GM23338 (cell line): ENCODE measurements at regions not wholly inside any gene's neighbourhood (a gene's known extent, or its start where the extent isn't known, plus 50 kb on each side); places are given as distances from the start of the nearest gene placed in this dataset.

ENCODE experiments used
- CTCF ChIP-seq, 2 experiments: fragments of 200-600 bp in 1 of 2; sonication (generic) in 1 of 2; conservative IDR thresholded peaks; 2 replicates each; pipeline versions ENCODE4 v1.5.1 to v1.6.1; 2016 to 2017; ENCODE audit warnings: antibody characterized with exemption in 2 of 2, low read depth in 2 of 2, mild to moderate bottlenecking in 2 of 2, moderate library complexity in 1 of 2
- EZH2 ChIP-seq: fragments of 200-600 bp; sonication (generic); IDR thresholded peaks from one replicate; pipeline ENCODE4 v1.8.0; 2017; ENCODE audit warnings: antibody characterized with exemption, mild to moderate bottlenecking, low read depth; ENCODE audit not compliant: unreplicated experiment
- POLR2AphosphoS5 ChIP-seq: IDR thresholded peaks from 2 replicates; pipeline ENCODE4 v1.6.1; 2016; ENCODE audit warnings: antibody characterized with exemption, low read depth
- STAT1 ChIP-seq: IDR thresholded peaks from one replicate; pipeline ENCODE4 v1.6.1; 2016; ENCODE audit warnings: antibody characterized with exemption; ENCODE audit not compliant: unreplicated experiment

- TF ChIP-seq EZH2 (no peak), STAT1 (no peak), CTCF (conservative IDR thresholded peaks at IDR 0.05; ENCODE audit: low read depth in 2 of 2) (no peak), POLR2AphosphoS5 (no peak)
Measured at GRCh38 chr4:179530958-179531357, 2088.7 kb upstream of the AGA start.
